NCI-H2029 (cell line): ENCODE measurements at regions not wholly inside any gene's neighbourhood (a gene's known extent, or its start where the extent isn't known, plus 50 kb on each side); places are given as distances from the start of the nearest gene placed in this dataset.

ENCODE experiments used
- DNase-seq: peaks from one replicate; lab custom pipeline; 2025; lab: John Stamatoyannopoulos, UW

- no peak for DNase-seq
Measured at GRCh38 chr5:3654515-3654914, 58.9 kb downstream of the IRX1 start.

- no peak for DNase-seq
Measured at GRCh38 chr5:3656803-3657202, 61.2 kb downstream of the IRX1 start.

- no peak for DNase-seq
Measured at GRCh38 chr5:3657364-3658022, 61.9 kb downstream of the IRX1 start.

- no peak for DNase-seq
Measured at GRCh38 chr5:3658929-3659328, 63.3 kb downstream of the IRX1 start.

GRCh38 chr5:3659907-3660306 is 64.3 kb downstream of the IRX1 start:
- no peak for DNase-seq

GRCh38 chr5:3660630-3661029 is 65.0 kb downstream of the IRX1 start:
- DNase-seq: no peak

GRCh38 chr5:3661755-3662296 is 66.2 kb downstream of the IRX1 start:
- no peak for DNase-seq

GRCh38 chr5:3662344-3662743 is 66.7 kb downstream of the IRX1 start:
- no peak for DNase-seq

- no peak for DNase-seq
Measured at GRCh38 chr5:3671337-3671736, 75.7 kb downstream of the IRX1 start.

GRCh38 chr5:3678801-3679200 is 83.2 kb downstream of the IRX1 start:
- DNase-seq: no peak

GRCh38 chr5:3680821-3681220 is 85.2 kb downstream of the IRX1 start:
- DNase-seq: no peak

GRCh38 chr5:3684118-3684517 is 88.5 kb downstream of the IRX1 start:
- DNase-seq: no peak

- no peak for DNase-seq
Measured at GRCh38 chr5:3684771-3685354, 89.2 kb downstream of the IRX1 start.

- DNase-seq: no peak
Measured at GRCh38 chr5:3694819-3695218, 99.2 kb downstream of the IRX1 start.

GRCh38 chr5:3695818-3696217 is 100.2 kb downstream of the IRX1 start:
- no peak for DNase-seq

GRCh38 chr5:3698412-3698811 is 102.8 kb downstream of the IRX1 start:
- DNase-seq: no peak

- DNase-seq: no peak
Measured at GRCh38 chr5:3701694-3702093, 106.1 kb downstream of the IRX1 start.

GRCh38 chr5:3704661-3705060 is 109.0 kb downstream of the IRX1 start:
- no peak for DNase-seq

- no peak for DNase-seq
Measured at GRCh38 chr5:3709068-3709716, 113.6 kb downstream of the IRX1 start.

- DNase-seq: no peak
Measured at GRCh38 chr5:3709717-3710348, 114.2 kb downstream of the IRX1 start.

GRCh38 chr5:3715062-3715461 is 119.4 kb downstream of the IRX1 start:
- DNase-seq: no peak

- DNase-seq: no peak
Measured at GRCh38 chr5:3729631-3730030, 134.0 kb downstream of the IRX1 start.

- no peak for DNase-seq
Measured at GRCh38 chr5:3734632-3735031, 139.0 kb downstream of the IRX1 start.
